IPS-18a (cell line): ENCODE measurements at regions not wholly inside any gene's neighbourhood (a gene's known extent, or its start where the extent isn't known, plus 50 kb on each side); places are given as distances from the start of the nearest gene placed in this dataset.
"Not testable (repeated sequence)": the region's sequence is repeated elsewhere in the genome, so short reads cannot be mapped to it uniquely, and the experiment has no call there.

ENCODE experiments used
- H3K27ac ChIP-seq: one replicate; pipeline ENCODE4 v1.5.1; 2013; ENCODE audit warnings: low read length
- H3K27me3 ChIP-seq: one replicate; pipeline ENCODE4 v1.6.1; 2013; ENCODE audit warnings: mild to moderate bottlenecking, low read length; ENCODE audit not compliant: control insufficient read depth, insufficient read depth
- H3K36me3 ChIP-seq: one replicate; pipeline ENCODE4 v1.6.1; 2013; ENCODE audit warnings: low read depth, low read length; ENCODE audit not compliant: control insufficient read depth
- H3K4me1 ChIP-seq: one replicate; pipeline ENCODE4 v1.6.1; 2013; ENCODE audit warnings: low read depth, low read length; ENCODE audit not compliant: control insufficient read depth
- H3K4me3 ChIP-seq: one replicate; pipeline ENCODE4 v1.5.1; 2013; ENCODE audit warnings: low read length
- H3K9ac ChIP-seq: one replicate; pipeline ENCODE4 v1.6.1; 2013; ENCODE audit warnings: mild to moderate bottlenecking, low read length, moderate library complexity
- H3K9me3 ChIP-seq: one replicate; pipeline ENCODE4 v1.6.1; 2013; ENCODE audit warnings: low read depth, low read length; ENCODE audit not compliant: control insufficient read depth

DNA sequence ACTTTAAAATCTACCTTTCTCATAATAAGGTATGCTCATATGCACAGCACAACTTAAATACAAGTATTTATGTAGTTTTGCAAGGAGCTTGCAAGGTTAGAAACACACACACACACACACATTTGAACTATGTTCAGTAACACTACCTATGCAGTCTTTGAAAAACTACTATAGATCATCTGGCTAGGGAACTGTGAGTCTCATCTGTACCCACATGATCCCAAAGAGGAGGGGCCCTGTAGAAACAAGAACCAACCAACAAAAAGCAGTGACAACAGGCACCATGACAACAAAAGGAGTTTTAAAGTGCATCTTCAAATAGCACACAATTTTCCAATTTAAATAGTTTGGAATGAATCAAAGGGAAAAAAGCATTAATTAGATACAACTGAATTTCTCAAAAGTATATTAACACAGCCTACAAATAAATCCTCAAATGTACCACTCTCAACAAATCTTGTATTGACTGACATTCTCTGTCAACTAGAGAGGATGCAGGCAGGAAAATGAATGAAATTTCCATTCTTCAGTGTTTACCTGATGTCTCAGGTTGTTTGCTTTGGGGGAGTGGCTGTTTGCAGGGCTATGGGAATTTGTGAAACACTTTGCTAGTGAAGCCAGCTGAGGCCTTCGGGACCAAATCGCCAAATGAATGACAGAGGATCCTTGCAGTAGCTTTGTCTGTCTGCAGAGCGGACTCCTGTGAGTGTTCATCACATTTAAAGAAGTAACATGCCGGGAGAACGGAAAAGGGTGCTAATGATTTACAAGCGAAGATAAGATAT, 297.6 kb downstream of the BCL2L11 start:
- not testable (repeated sequence) for H3K9me3 ChIP-seq, H3K4me1 ChIP-seq, H3K27me3 ChIP-seq, H3K27ac ChIP-seq, H3K36me3 ChIP-seq, H3K9ac ChIP-seq, H3K4me3 ChIP-seq

DNA sequence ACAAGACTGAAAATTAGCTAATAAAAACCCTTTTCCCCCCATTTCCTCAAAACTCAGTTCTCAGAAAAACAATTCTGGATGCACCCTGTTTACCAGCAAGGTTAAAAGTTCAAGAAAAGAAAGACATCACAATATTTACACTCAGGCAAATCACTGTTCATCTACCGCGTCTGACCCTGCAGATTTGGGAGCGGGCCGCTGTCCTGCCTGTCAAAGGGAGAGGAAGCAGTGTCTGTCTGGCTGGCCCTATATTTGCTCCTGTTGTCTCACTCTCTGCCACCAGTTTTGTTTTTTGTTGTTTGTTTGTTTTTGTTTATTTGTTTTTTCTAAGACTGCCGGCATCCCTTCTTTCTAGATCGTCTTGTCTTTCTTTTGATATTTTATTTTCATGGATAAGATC, 299.4 kb downstream of the BCL2L11 start:
- not testable (repeated sequence) for H3K9me3 ChIP-seq, H3K4me1 ChIP-seq, H3K4me3 ChIP-seq, H3K27me3 ChIP-seq, H3K27ac ChIP-seq, H3K9ac ChIP-seq, H3K36me3 ChIP-seq

DNA sequence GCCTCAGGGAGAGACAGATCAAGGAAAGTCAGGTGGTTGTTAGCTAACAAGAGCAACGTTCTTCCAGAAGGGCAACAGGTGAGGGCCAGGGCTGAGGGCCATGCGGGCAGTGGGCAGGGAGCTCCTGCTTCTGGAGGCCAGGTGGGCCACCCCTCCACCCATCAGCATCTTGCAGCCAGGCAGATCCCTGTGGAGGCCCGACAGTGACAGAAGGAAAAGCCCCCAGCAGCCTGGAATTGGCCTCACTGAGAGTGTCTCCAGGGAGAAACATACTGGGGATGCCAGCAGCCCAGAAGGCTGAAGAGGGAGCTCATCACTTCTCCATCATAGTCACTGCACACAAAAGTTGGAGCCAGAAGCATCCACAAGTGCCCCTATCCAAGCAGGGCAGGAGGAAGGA, 300.1 kb downstream of the BCL2L11 start:
- not testable (repeated sequence) for H3K4me1 ChIP-seq, H3K9me3 ChIP-seq, H3K36me3 ChIP-seq, H3K27me3 ChIP-seq, H3K9ac ChIP-seq, H3K27ac ChIP-seq, H3K4me3 ChIP-seq

DNA sequence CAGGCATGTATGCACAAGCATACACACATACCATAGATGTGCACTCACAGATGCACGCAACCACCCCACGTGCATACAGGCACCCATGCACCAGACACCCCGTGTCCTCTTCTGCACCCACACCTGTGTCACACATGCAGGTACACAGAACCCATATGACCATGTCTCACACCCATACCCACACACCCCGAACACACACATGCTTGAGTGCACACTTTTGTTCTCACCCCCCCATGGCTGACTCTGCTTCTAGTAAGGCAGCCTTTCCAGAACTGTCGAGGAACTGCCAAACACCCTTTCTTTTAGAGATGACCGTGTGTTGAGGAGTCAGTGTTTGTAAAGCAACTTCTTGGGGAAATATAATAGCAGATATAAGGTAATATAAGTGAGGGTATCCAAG, 301.2 kb downstream of the BCL2L11 start:
- H3K27ac ChIP-seq, H3K4me3 ChIP-seq, H3K36me3 ChIP-seq, H3K4me1 ChIP-seq, H3K9me3 ChIP-seq, H3K27me3 ChIP-seq, H3K9ac ChIP-seq: not testable (repeated sequence)

DNA sequence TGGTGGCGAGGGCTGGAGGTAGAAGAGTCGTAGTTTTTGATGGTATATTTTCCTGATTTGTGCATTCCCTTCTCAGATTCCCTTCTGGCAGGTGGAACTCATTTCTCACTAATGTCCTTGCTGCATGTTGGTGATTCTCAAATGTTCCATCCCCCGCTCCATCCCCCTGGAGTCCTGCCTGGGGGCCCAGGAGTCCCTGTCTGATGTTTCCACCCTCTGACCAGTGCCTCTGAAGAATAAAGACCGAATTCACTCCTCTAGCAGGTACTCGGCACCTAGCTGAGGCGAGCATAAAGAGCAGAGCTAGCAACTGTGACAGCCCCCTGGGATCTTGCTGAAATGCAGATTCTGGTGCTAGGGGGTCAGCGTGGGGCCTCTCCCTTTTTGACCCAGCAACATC, 301.8 kb downstream of the BCL2L11 start:
- H3K27me3 ChIP-seq, H3K4me3 ChIP-seq, H3K27ac ChIP-seq, H3K9me3 ChIP-seq, H3K36me3 ChIP-seq, H3K9ac ChIP-seq, H3K4me1 ChIP-seq: not testable (repeated sequence)

DNA sequence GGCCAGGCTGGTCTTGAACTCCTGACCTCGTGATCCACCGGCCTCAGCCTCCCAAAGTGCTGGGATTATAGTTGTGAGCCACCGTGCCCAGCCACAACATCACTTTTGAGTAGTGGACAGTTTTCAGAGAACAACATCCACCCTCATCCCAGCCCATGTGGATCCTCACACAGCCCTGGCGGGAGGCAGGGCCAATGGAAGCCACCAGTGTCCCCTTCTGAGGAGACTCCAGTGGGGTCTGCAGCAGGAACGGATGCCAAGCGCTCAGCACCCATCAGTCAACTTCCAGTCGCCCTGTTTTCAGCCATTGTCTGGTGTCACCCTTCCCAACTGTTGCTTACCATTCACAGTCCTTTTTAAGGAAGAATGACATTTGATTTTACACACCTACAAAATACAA, 302.5 kb downstream of the BCL2L11 start:
- H3K27me3 ChIP-seq, H3K9ac ChIP-seq, H3K27ac ChIP-seq, H3K4me1 ChIP-seq, H3K9me3 ChIP-seq, H3K4me3 ChIP-seq, H3K36me3 ChIP-seq: not testable (repeated sequence)

DNA sequence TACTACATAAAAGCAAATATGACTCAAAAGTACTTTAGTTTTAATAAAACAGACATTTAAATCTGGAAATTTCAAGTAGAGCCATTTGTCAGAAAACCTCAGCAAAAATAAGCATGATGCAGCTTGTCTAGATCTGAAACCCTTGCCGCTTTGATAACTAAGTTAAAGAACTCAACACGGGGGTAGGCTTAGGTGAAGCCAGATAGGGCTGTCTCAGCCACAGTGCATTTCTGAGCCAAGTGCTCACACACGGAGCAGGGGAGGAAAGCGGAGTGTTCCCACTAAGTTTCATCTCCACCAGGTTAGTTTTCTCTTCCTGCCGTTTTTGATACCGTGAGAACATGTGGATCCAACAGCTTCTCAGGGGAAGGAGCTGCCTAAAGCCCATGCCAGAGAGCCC, 303.5 kb downstream of the BCL2L11 start:
- not testable (repeated sequence) for H3K27me3 ChIP-seq, H3K36me3 ChIP-seq, H3K9ac ChIP-seq, H3K4me3 ChIP-seq, H3K27ac ChIP-seq, H3K9me3 ChIP-seq, H3K4me1 ChIP-seq

DNA sequence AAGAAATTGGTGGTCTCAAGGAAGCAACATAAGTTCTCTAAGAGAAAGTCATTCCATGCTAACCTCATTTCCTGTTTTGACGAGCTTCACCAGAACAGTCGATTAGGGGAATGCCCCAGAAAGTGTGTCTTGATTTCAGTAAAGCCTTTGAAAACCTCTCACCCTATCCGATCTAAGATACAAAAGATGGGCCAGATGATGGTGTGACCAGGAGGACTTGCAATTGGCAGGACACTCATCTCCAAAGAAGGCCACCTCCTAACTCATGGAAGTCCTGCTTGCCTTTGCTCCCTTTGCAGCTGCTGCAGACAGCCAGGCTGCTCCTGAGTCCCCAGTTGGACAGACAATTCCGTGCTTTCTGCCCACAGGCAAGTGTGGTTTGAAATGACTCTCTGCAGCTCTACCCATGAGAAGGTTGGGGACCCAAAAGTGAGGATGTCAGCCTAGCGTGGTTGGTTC, 304.2 kb downstream of the BCL2L11 start:
- H3K9ac ChIP-seq, H3K27ac ChIP-seq, H3K4me1 ChIP-seq, H3K4me3 ChIP-seq, H3K9me3 ChIP-seq, H3K27me3 ChIP-seq, H3K36me3 ChIP-seq: not testable (repeated sequence)

DNA sequence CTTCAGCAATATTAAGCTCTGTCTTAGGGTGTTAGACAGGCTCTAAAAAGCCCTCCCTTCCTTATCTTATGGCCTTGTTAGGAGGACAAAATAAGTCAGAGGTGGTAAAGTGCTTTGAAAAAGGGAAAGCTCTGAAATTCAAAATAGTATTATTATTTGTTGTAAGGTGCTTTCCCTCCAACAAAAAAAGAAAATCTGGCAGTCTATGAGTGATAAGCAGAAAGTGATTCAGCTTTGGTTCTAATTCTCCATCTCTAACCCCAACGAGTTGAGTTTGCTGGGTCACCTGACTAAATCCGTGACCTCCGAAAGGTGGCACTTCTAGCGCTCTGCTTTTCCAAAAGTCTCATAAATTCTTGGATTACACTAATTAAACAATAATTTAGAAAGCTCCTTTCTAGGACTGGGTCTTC, 305.1 kb downstream of the BCL2L11 start:
- not testable (repeated sequence) for H3K4me1 ChIP-seq, H3K27me3 ChIP-seq, H3K9me3 ChIP-seq, H3K27ac ChIP-seq, H3K36me3 ChIP-seq, H3K9ac ChIP-seq, H3K4me3 ChIP-seq

DNA sequence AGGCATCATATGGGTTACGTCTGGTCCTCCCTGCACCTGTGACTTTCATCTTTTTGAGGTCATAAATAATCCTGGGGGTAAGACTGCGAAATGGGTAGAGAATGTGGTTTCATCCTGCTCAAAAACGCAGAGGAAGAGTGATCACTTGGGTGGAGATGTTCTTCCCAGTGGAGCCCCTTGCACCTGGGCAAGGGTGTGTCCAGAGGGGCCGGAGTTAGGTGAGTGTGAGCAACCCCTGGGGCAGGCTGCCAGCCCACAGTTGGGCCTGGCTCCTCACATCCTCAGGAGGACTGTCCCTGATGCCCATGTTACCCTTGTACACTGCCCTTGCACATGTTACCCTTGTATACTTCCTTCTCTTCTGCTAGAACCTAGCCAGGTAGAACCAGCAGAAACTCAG, 306.6 kb downstream of the BCL2L11 start:
- not testable (repeated sequence) for H3K4me3 ChIP-seq, H3K27ac ChIP-seq, H3K9ac ChIP-seq, H3K4me1 ChIP-seq, H3K27me3 ChIP-seq, H3K9me3 ChIP-seq, H3K36me3 ChIP-seq

DNA sequence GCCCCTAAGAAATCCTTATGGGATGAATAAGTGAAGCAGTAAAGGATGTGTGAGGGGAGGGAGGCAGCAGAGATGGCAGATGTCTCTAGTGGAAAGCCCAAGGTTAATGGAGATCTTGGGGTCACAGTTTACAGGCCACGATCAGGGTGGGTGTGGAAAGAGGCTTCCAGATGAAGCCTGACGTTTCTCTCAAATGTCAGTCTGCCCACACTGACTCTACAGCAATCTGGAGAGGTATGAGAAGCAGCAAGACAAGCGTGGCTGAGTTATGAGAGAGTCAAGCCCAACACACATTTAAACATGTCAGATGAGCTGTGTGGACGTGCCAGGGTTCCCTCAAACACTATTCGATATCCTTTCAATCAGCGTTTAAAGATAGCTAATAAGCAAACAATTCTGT, 308.2 kb downstream of the BCL2L11 start:
- not testable (repeated sequence) for H3K9me3 ChIP-seq, H3K9ac ChIP-seq, H3K4me1 ChIP-seq, H3K27ac ChIP-seq, H3K36me3 ChIP-seq, H3K4me3 ChIP-seq, H3K27me3 ChIP-seq

DNA sequence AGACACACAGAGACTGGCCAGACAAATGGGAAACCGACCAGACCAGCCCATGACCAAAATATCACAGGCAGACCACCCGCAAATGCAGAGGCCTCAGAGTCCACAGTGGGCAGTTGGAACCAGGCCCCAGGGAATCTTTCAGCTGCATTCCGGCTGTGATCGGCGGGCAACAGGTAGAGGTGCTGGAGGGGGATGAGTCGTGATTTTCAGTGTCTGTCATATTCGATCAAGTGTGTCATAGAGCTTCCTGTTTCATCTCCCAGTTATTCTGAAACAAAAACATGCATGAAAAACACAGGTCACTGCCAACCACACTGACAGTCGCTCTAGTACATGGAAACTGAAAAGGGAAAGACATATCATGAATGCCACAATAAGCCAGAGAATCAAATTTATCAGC, 308.6 kb downstream of the BCL2L11 start:
- H3K36me3 ChIP-seq, H3K9ac ChIP-seq, H3K9me3 ChIP-seq, H3K4me1 ChIP-seq, H3K4me3 ChIP-seq, H3K27ac ChIP-seq, H3K27me3 ChIP-seq: not testable (repeated sequence)
